H1 (cell line): ENCODE measurements at regions not wholly inside any gene's neighbourhood (a gene's known extent, or its start where the extent isn't known, plus 50 kb on each side); places are given as distances from the start of the nearest gene placed in this dataset.
"Not testable (repeated sequence)": the region's sequence is repeated elsewhere in the genome, so short reads cannot be mapped to it uniquely, and the experiment has no call there.

Experiments
- POLR2AphosphoS5 ChIP-seq: IDR thresholded peaks from 2 replicates; pipeline ENCODE4 v1.6.1; 2011; ENCODE audit warnings: low read depth, low read length
- TF ChIP-seq, protein P1 (sequence below), 3 experiments: IDR thresholded peaks; 1 replicate in 2 of 3; 2 replicates in 1 of 3; pipeline versions ENCODE4 v1.5.1 to v1.6.1; 2011; ENCODE audit warnings: low read length in 3 of 3, mild to moderate bottlenecking in 3 of 3, inconsistent platforms in 2 of 3, low read depth in 1 of 3, moderate library complexity in 1 of 3; ENCODE audit not compliant: insufficient read depth in 1 of 3; ENCODE audit errors: control extremely low read depth in 1 of 3

DNA sequence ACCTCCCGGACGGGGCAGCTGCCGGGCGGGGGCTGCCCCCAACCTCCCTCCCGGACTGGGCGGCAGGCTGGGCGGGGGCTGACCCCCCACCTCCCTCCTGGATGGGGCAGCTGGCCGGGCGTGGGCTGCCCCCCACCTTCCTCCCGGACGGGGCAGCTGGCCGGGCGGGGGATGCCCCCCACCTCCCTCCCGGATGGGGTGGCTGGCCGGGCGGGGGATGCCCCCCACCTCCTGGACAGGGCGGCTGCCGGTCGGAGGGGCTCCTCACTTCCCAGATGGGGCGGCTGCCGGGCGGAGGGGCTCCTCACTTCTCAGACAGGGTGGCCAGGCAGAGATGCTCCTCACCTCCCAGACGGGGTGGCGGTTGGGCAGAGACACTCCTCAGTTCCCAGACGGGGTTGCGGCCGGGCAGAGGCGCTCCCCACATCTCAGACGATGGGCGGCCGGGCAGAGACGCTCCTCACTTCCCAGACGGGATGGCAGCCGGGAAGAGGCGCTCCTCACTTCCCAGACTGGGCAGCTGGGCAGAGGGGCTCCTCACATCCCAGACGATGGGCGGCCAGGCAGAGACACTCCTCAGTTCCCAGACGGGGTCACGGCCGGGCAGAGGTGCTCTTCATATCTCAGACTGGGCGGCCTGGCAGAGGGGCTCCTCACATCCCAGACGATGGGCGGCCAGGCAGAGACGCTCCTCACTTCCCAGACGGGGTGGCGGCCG, 691.1 kb downstream of the BRINP1 start:
- TF ChIP-seq, protein P1, sequence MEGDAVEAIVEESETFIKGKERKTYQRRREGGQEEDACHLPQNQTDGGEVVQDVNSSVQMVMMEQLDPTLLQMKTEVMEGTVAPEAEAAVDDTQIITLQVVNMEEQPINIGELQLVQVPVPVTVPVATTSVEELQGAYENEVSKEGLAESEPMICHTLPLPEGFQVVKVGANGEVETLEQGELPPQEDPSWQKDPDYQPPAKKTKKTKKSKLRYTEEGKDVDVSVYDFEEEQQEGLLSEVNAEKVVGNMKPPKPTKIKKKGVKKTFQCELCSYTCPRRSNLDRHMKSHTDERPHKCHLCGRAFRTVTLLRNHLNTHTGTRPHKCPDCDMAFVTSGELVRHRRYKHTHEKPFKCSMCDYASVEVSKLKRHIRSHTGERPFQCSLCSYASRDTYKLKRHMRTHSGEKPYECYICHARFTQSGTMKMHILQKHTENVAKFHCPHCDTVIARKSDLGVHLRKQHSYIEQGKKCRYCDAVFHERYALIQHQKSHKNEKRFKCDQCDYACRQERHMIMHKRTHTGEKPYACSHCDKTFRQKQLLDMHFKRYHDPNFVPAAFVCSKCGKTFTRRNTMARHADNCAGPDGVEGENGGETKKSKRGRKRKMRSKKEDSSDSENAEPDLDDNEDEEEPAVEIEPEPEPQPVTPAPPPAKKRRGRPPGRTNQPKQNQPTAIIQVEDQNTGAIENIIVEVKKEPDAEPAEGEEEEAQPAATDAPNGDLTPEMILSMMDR (IDR thresholded peaks at IDR 0.05; ENCODE audit: control extremely low read depth in 1 of 3, insufficient read depth in 1 of 3, low read depth in 1 of 3, low read length in 3 of 3), result not testable (repeated sequence)
- not testable (repeated sequence) for TF ChIP-seq POLR2AphosphoS5
